BLaER1 treated with 17β-estradiol and CSF1 and Interleukin-3, amounts not matched to agents 10 nM and 100 nM (cell line): ENCODE measurements at regions not wholly inside any gene's neighbourhood (a gene's known extent, or its start where the extent isn't known, plus 50 kb on each side); places are given as distances from the start of the nearest gene placed in this dataset.
"Not testable (repeated sequence)": the region's sequence is repeated elsewhere in the genome, so short reads cannot be mapped to it uniquely, and the experiment has no call there.

Experiments
- H3K27ac ChIP-seq, 11 experiments: shearing (Covaris generic); formaldehyde crosslinking; 2 replicates each; pipeline ENCODE4 v1.8.1; 2022
- H3K27me3 ChIP-seq, 11 experiments: shearing (Covaris generic); formaldehyde crosslinking; 2 replicates each; pipeline ENCODE4 v1.8.1; 2022
- H3K36me3 ChIP-seq, 11 experiments: shearing (Covaris generic); formaldehyde crosslinking; 2 replicates each; pipeline ENCODE4 v1.8.1; 2022
- H3K4me1 ChIP-seq, 10 experiments: shearing (Covaris generic); formaldehyde crosslinking; 2 replicates each; pipeline ENCODE4 v1.8.1; 2022
- H3K4me2 ChIP-seq, 11 experiments: shearing (Covaris generic); formaldehyde crosslinking; 2 replicates each; pipeline ENCODE4 v1.8.1; 2022
- H3K4me3 ChIP-seq, 10 experiments: shearing (Covaris generic); formaldehyde crosslinking; 2 replicates each; pipeline ENCODE4 v1.8.1; 2022
- H3K9ac ChIP-seq, 11 experiments: shearing (Covaris generic); formaldehyde crosslinking; 2 replicates each; pipeline ENCODE4 v1.8.1; 2022
- H3K9me3 ChIP-seq, 11 experiments: shearing (Covaris generic); formaldehyde crosslinking; replicated peaks in 1 of 11; 2 replicates each; pipeline ENCODE4 v1.8.1; 2022
- H4K20me1 ChIP-seq, 11 experiments: shearing (Covaris generic); formaldehyde crosslinking; 2 replicates each; pipeline ENCODE4 v1.8.1; 2022
- Cebpa-rat ChIP-seq, 11 experiments: shearing (Covaris generic); IDR thresholded peaks; 2 replicates each; pipeline ENCODE4 v1.8.1; 2022

DNA sequence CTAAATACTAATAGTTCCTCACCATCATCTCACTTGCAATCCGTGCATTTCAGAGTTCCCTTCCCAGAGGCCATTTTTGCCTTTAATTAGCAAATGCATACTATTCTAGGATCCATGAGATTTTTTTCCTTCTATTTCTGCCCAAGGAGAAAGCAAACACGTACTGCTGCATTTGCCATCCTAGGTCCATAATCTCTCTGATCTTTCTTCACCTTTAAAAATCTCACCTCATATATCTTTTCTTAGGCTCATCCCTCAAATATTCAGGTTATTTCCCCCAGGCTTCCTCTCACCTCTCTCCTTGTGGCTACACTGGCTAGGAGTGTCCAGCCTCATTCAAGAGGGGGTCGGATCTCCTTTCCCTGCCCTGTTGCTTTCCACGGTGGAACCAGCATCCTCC lies 338.6 kb downstream of the SETD4 start:
- no peak for TF ChIP-seq Cebpa-rat (IDR thresholded peaks at IDR 0.05)
- Histone ChIP-seq H3K9ac (no peak overlapping the region), H4K20me1 (no peaks in the 10 kb centered on the region)

GRCh38 chr21:35720208-35720731 lies 340.1 kb downstream of the SETD4 start:
- H3K4me2 ChIP-seq, result peak overlapping the region in 6 of 11 experiments; percentile 5 to 43 (median 14); a peak in 7 of 22 replicates
- H4K20me1 ChIP-seq, result no peaks in the 10 kb centered on the region
- TF ChIP-seq Cebpa-rat (IDR thresholded peaks at IDR 0.05), result no peak
- H3K36me3 ChIP-seq, result no peaks in the 10 kb centered on the region
- H3K27me3 ChIP-seq, result no peaks in the 10 kb centered on the region
- no peak overlapping the region for H3K4me3 ChIP-seq
- H3K4me1 ChIP-seq, result peaks cover 0 to 25% (median 2%) of the 10 kb centered on the region in 10 experiments; a peak in 11 of 20 replicates
- H3K9me3 ChIP-seq, result peaks cover 20 to 35% (median 29%) of the 10 kb centered on the region in 11 experiments
- no peak overlapping the region for H3K9ac ChIP-seq
- H3K27ac ChIP-seq, result no peak overlapping the region

More for the DNA sequence above, 338.6 kb downstream of the SETD4 start:
- no peaks in the 10 kb centered on the region for H3K36me3 ChIP-seq
- peaks cover 22 to 37% (median 29%) of the 10 kb centered on the region in 11 experiments for H3K9me3 ChIP-seq
- H3K27ac ChIP-seq, result no peak overlapping the region
- H3K4me3 ChIP-seq, result no peak overlapping the region
- H3K4me2 ChIP-seq, result no peak overlapping the region
- H3K4me1 ChIP-seq, result peaks cover 0 to 24% (median 2%) of the 10 kb centered on the region in 10 experiments; a peak in 11 of 20 replicates
- H3K27me3 ChIP-seq, result no peaks in the 10 kb centered on the region

GRCh38 chr21:35719080-35719479 lies 341.2 kb downstream of the SETD4 start:
- Histone ChIP-seq H3K4me3 (no peak overlapping the region), H3K4me1 (peaks cover 0 to 25% (median 2%) of the 10 kb centered on the region in 10 experiments; a peak in 11 of 20 replicates), H3K27ac (no peak overlapping the region), H3K9ac (no peak overlapping the region), H3K9me3 (peaks cover 16 to 26% (median 21%) of the 10 kb centered on the region in 11 experiments), H3K4me2 (no peak overlapping the region), H3K36me3 (no peaks in the 10 kb centered on the region), H3K27me3 (no peaks in the 10 kb centered on the region), H4K20me1 (no peaks in the 10 kb centered on the region)
- TF ChIP-seq Cebpa-rat (IDR thresholded peaks at IDR 0.05), result no peak

- Histone ChIP-seq H3K9me3 (peaks cover 2 to 6% (median 4%) of the 10 kb centered on the region in 11 experiments; a peak in 17 of 22 replicates), H3K36me3 (no peaks in the 10 kb centered on the region), H3K4me2 (peak overlapping the region in 1 of 11 experiments; percentile 19; a peak in 1 of 22 replicates), H3K4me1 (peaks cover 0 to 25% (median 2%) of the 10 kb centered on the region in 10 experiments; a peak in 12 of 20 replicates), H3K9ac (no peak overlapping the region), H3K27ac (no peak overlapping the region), H4K20me1 (no peaks in the 10 kb centered on the region), H3K4me3 (no peak overlapping the region), H3K27me3 (no peaks in the 10 kb centered on the region)
- no peak for TF ChIP-seq Cebpa-rat (IDR thresholded peaks at IDR 0.05)
Observed at GRCh38 chr21:35716876-35717565, 343.3 kb downstream of the SETD4 start.

DNA sequence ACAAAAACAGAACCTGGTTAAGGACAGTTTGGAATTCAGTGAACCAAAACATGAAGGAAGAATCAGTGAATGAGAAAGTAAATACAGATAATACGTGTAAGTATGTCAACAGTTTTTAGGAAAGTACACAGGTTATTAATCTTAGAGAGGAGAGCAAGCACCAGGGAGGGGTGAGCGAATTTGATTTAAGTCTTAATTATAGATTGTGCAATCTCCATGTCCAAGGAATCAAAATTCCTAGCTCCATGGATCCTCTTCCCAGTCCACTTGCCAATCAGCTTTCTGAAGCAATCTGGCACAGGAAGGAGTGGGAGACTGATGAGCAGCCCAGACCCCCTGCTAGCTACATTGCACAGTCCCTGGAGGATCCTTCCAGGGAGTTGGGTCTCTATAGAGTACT lies 346.4 kb downstream of the SETD4 start:
- no peak overlapping the region for H3K4me2 ChIP-seq
- H4K20me1 ChIP-seq, result no peaks in the 10 kb centered on the region
- no peaks in the 10 kb centered on the region for H3K9me3 ChIP-seq
- H3K27ac ChIP-seq, result no peak overlapping the region
- H3K27me3 ChIP-seq, result no peaks in the 10 kb centered on the region
- no peak overlapping the region for H3K4me3 ChIP-seq
- H3K36me3 ChIP-seq, result no peaks in the 10 kb centered on the region
- TF ChIP-seq Cebpa-rat (IDR thresholded peaks at IDR 0.05), result peak in 1 of 11 experiments; percentile 17; a peak in 1 of 22 replicates
- H3K9ac ChIP-seq, result no peak overlapping the region
- H3K4me1 ChIP-seq, result peaks cover 0 to 10% (median 0%) of the 10 kb centered on the region in 10 experiments; a peak in 5 of 20 replicates

DNA sequence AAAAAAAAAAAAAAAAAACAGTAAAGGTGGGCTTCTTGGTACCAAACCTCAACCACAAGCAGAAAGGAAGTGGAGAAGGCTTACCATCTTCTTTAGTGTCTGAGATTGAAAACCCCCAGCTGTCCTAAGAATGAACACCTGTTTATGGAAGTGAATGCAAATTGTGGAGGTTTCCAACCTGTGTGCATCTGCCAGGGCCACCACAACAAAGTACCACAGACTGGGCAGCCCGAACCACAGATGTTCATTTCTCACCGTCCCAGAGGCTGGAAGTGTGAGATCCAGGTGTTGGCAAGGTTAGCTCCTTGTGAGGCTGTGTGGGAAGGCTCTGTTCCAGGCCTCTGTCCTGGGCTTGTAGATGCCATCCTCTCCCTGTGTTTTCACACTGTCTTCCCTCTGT lies 348.7 kb downstream of the SETD4 start:
- H3K4me2 ChIP-seq, result no peak overlapping the region
- no peak overlapping the region for H3K9ac ChIP-seq
- TF ChIP-seq Cebpa-rat (IDR thresholded peaks at IDR 0.05), result no peak
- no peaks in the 10 kb centered on the region for H3K9me3 ChIP-seq
- H3K36me3 ChIP-seq, result no peaks in the 10 kb centered on the region
- H3K4me1 ChIP-seq, result no peaks in the 10 kb centered on the region; a peak in 1 of 20 replicates
- no peak overlapping the region for H3K4me3 ChIP-seq
- no peaks in the 10 kb centered on the region for H3K27me3 ChIP-seq
- H3K27ac ChIP-seq, result no peak overlapping the region
- H4K20me1 ChIP-seq, result no peaks in the 10 kb centered on the region

- Histone ChIP-seq H4K20me1 (no peaks in the 10 kb centered on the region), H3K4me1 (no peaks in the 10 kb centered on the region; a peak in 1 of 20 replicates), H3K9ac (no peak overlapping the region), H3K4me3 (no peak overlapping the region), H3K27me3 (no peaks in the 10 kb centered on the region), H3K4me2 (no peak overlapping the region), H3K27ac (no peak overlapping the region), H3K36me3 (no peaks in the 10 kb centered on the region), H3K9me3 (no peaks in the 10 kb centered on the region)
- no peak for TF ChIP-seq Cebpa-rat (IDR thresholded peaks at IDR 0.05)
Observed at GRCh38 chr21:35711213-35711612, 349.1 kb downstream of the SETD4 start.

DNA sequence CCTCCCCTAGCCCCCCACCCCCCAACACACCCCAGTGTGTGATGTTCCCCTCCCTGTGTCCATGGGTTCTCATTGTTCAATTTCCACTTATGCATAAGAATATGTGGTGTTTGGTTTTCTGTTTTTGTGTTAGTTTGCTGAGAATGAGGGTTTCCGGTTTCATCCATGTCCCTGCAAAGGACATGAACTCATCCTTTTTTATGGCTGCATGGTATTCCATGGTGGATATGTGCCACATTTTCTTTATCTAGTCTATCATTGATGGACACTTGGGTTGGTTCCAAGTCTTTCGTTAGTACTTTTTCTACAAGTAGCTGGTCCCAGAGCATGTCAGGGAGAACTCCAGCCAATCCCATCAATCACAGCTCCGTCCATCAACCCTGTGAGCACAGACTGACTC lies 350.3 kb downstream of the SETD4 start:
- H4K20me1 ChIP-seq, H3K4me2 ChIP-seq, H3K27ac ChIP-seq, H3K4me3 ChIP-seq, H3K4me1 ChIP-seq, H3K9ac ChIP-seq, H3K27me3 ChIP-seq, H3K36me3 ChIP-seq, H3K9me3 ChIP-seq: not testable (repeated sequence)

- Histone ChIP-seq H3K9me3 (no peaks in the 10 kb centered on the region; a peak in 1 of 22 replicates), H3K27ac (no peak overlapping the region), H3K4me3 (no peak overlapping the region), H3K36me3 (no peaks in the 10 kb centered on the region), H3K4me2 (no peak overlapping the region), H3K4me1 (no peaks in the 10 kb centered on the region), H3K27me3 (no peaks in the 10 kb centered on the region), H4K20me1 (no peaks in the 10 kb centered on the region), H3K9ac (no peak overlapping the region)
- TF ChIP-seq Cebpa-rat (IDR thresholded peaks at IDR 0.05), result no peak
Observed at GRCh38 chr21:35705888-35706287, 354.4 kb downstream of the SETD4 start.
